Renal cortex interstitium (tissue), 11 donors: ENCODE measurements at regions not wholly inside any gene's neighbourhood (a gene's known extent, or its start where the extent isn't known, plus 50 kb on each side); places are given as distances from the start of the nearest gene placed in this dataset.

Source experiments
- DNase-seq, 11 donors: peaks; one replicate each; pipeline ENCODE4 v3.0.0-alpha.2; 2013; ENCODE audit warnings: low read depth in 9 of 11, low spot score in 4 of 11; ENCODE audit errors: extremely low read depth in 1 of 11

DNA sequence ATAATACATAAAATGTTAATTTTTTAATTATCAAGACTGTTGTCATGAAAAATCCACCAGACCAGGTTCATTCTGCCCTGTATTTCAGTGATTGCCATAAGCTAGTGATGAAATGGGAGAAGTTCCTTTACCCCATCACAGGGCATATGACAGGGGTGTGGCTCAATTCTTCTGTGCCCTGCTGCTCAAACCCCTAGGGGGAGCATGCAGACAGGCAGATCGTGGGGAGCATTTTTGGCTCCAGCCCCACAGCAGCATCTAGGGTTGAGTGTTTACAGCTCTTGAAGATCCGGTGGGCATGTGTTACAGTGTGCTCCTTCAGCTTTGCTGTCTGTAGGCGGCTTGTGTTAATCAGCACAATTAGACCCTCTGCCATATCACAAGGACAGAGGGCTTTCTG is 700.7 kb downstream of the PCDH18 start:
- DNase-seq: no peak

DNA sequence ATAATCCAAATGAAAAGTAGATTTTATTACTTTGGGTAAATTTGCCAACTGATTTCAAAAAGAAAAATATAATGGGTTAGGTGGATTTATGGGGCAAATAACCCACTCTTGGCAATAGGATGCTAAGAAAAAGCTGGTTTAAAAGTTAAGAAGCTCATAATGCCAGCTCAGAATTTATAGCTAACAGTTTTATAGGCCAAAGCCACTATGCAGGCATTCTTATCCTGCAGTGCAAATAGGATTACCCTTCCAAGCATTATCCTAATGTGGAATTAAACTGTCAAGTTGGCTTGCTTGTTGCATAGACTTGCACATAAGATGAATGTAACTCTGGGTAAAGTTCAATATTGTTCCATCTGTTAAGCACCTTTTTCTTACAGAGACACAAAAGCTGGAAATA is 703.0 kb downstream of the PCDH18 start:
- DNase-seq: no peak

DNA sequence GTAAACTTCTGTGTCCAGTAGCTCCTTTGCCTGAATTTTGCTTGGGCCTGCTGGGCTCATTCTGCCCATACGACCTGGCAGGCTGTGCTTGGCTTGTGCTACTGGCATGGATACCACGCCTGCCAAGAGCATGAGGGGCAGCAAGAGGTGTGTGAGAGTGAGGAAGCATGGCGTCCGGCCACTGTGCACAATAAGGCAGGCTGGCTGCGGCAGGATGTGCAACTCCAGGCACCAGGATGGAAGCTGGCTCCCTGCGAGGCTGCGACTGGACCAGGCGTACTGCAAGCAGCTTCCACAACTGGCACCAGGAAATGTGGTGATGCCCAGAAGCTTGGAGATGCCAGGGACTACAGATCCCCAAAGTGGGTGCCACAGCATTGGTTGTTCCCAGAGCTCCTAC is 709.3 kb downstream of the PCDH18 start:
- no peak for DNase-seq

DNA sequence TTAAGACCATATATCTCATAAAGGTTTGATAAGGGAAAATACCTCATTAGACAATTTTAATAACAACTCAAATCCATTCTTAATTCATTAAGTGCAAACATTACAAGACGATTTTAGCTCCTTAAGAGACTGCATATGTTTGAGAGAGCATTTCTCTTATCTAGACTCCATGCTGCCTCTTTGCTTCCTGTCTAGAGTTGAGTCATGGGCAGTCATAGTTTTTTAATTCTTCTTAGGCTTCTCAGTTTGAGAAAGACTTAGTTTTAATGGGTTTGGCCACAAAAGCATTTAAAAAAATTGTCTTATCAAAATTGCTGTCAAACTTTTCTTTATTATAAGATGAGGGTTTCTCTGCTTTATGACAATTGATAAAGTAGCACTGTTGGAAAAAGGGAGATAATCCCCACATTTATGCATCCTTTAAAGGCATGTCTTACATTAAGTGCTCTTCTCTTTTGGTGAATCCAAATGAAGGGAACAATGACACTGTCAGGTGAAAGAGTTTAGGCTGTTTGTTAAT is 713.4 kb downstream of the PCDH18 start:
- DNase-seq: no peak

DNA sequence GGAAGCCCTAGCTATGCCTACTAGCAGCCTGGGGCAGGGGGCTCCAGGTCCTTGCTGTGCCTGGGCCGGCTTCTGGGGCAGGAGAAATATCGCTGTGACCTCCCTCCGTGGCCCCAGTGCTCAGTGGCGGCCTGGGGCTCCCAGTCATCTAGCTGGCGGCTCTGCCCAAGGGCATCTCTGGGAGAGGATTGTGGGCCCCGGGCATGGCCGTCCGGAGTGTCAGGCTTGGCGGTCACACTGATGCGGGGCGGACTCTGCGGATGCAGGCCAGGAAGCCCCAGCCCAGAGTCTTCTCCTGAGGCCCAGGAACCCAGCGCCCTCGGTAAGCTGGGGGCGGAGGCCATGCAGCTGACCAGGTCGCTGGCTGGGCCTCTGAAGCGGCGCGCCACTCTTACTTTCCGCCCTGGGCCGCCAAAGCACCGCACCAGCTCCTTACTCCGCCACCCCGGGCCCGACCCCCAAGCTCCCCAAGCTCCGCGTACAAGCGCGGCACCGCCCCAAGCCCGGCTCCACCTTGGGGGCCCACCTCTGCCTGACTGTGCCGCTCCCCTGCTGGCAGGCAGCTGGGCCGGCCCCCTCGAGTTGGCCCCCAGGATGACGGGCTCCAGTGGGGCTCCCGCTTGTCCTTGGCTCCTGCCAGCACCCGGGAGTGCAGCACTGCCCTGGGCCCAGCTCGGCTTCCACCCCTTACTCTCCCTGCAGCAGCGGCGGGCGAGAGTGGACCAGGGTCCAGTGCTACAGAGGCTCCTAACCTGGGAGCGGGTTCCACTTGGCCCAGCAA is 720.0 kb downstream of the PCDH18 start:
- DNase-seq: no peak

DNA sequence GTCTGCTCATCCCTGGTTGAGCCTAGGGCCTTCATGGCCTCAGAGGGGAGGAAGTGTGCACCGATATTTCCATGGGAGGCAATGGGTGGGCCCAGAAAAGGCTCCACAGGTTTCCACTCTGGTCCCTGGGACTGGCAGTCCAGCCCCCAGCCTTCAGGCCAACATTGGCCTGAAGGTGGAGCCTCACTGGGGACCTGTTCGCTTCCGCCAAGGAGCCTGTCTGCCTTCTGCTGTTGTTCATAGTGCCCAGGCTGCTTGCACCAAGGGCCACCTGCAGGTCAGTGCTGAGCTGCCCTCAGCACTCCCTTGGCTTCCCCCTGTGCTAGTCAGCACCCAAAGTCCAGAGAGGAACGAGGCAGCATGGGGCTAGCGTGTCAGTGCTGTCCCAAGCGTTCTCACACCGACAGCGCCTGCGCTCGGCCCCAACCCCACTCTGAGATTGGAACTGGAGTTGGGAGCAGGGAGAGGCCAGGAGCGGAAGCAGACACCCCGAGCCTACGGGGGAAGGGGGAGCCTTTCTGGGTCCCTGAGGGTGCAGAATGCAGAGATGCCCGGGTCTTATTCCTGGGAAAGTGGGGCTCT is 720.7 kb downstream of the PCDH18 start:
- no peak for DNase-seq

DNA sequence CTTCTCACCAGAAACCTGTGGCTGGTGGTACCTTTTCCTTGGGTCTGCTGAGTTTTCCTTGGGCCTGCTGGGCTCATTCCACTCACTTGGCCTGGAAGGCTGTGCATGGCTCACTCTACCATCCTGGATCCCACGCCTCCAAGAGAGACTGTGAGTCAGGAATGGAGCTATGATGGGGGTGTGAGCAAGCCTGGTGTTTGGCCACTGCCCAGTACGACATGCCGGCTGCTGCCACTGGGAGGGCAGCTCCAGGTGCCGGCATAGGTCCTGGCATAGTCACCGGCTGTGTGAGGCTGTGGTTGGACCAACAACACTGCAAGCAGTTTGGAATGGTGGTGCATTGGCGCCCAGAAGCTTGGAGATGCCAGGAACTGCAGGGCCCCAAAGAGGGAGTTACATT is 721.7 kb downstream of the PCDH18 start:
- DNase-seq: no peak

DNA sequence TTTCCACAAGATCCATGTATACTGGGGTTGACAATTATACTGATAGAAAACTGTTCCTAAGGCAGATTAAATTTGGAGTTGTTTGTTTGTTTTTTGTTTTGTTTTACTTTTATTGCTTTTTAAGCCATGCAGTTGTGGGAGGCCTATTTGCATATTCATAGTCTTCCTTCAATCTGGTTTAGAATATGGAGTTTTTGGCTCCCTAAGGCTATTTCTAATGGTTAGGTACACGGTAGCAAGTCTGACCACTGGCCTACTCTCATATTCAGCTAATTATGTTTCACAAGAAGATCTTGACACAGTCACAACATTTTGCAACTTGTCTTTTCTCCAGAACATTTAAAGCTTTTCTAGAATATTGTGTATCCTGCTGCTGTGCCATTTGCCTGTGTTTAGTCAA is 725.5 kb downstream of the PCDH18 start:
- DNase-seq: no peak

DNA sequence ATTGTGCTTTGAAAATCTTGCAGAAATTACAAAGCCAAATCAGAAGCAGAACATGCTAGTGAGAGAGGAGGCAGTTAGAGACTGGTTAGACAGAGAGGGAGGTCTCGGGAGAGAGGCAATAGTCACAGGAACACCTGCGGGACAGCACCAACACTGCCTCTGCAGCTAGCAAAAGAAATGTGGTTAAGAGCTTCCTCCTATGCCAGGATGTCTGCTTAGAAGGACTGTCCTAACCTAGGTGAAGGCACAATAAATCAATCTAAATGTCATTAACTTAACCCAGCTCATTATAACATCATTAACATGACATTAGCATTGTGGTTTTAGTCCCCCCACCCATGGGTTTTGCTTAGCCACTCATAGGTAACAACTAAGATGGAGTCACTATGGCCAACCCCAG is 726.7 kb downstream of the PCDH18 start:
- no peak for DNase-seq

DNA sequence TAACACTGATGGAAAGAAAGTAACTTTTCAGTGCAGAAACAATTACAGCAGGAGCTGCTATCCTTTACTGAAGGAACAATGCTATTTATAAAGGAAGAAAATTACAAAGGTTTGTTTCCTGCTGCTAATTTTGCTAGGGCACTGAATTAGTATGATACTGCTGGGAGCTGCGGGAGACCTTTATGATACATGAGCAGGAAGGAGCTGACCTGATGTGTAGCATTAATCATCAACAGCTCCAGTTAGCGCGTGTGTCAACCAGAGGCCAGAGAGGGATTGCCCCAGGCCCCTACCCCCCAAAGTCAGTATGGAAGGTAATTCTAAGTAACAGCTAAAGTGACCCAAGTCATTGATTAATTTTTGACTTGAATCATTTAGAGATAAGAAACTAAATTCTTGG is 728.9 kb downstream of the PCDH18 start:
- no peak for DNase-seq

DNA sequence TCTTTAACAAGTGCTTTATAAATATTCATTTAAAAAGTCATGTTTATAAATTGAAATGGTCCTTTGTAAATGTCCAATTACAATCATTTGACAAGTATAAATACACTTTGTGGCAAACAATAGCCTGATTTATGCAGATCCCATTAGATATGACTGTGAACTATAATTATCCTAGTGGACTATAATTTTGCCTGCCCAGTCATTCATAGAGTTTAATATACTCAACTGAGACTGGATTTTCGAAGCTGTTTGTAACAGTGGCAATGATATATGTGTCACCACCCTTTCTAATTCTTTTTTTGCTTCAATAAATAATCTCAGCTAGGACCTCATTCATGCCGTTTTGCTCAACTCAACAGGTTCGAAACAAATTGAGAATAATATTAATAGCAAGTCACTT is 732.0 kb downstream of the PCDH18 start:
- no peak for DNase-seq

DNA sequence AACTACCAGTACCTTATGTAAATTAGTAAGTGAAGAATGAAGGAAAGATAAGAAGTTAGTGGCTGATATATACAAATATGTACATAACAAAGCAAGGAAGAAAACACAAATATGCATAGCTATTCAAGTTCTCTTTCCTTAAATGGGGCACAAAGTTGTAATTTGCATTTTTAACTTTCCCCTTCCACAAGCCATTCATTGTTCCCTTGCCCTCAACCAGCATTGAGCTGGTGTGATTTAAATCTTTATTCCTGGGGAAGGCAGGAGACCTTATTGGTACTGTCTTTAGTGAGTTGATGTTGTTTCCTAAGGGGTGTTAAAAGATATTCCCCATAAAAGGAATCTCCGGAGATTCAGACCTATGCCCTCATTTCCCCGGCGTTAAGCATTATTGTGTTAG is 735.3 kb downstream of the PCDH18 start:
- DNase-seq: no peak

DNA sequence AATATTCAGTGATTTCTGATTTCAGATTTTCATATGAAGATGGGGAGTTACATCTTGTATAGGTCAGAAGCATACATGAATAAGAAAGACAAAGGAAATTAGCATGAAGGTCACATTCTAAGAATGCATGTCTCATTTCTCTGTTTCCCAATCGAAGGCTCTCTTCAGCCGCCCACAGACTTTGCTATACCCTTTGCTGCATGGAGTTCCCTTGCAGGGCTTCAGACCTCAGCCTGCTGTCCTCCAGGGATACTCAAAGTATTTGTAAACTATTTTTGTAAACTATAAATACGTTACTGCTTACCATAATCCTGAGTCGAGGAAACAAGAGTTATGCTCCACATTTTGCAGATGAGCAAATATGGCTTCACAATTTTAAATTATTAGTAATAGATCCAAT is 738.4 kb downstream of the PCDH18 start:
- no peak for DNase-seq

DNA sequence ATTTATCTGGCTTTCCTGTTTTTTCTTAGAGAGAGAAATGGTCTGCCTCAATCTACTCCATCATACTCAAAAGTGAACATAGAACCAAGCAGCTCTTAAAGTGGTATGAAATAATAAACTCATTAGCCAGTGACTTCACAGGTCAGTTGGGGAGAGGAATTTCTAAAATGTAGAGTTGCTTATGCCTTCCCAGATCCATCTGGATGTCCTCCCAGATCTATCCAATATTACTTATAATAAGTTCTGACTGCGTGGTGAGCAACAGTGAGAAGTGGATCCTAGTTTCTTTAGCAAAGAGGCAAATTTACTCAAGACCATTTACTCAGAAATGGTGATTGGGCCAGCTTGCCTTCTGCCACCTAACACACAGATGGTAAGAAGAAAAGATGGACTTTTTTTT is 748.0 kb downstream of the PCDH18 start:
- DNase-seq: no peak

DNA sequence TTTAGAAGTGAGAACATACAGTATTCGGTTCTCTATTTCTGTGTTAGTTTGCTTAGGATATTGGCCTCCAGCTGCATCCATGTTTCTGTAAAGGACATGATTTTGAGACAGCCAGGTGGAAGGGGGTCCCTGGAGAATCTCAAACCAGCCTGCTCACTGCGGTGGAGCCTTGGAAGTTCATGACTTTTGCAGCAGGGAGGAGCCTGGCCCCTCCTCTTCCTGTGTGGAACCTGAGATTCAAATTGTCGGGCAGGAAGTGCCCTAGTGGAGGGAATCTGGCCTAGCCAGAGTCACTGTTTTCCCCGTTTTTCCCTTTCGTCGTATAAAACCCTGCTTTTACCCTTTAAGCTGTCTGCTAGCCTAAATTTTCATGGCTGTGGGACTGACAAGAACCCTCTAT is 762.6 kb downstream of the PCDH18 start:
- no peak for DNase-seq

DNA sequence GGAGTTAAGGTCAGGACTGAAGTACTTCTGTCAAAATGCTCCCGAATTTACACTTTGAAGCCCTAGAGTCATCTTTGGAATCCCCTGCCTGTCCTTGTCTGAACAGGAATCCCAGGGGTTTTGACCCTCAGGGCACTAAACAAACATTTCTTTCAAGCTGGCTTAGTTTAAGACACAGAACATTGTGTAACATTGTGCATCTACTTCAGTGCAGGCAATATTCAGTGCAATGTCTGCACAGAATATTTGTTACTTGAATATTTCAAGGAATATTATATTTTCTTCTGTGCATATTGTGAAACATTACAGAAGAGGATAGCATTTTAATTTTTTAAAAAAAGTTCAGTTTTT is 763.4 kb downstream of the PCDH18 start:
- DNase-seq: no peak

DNA sequence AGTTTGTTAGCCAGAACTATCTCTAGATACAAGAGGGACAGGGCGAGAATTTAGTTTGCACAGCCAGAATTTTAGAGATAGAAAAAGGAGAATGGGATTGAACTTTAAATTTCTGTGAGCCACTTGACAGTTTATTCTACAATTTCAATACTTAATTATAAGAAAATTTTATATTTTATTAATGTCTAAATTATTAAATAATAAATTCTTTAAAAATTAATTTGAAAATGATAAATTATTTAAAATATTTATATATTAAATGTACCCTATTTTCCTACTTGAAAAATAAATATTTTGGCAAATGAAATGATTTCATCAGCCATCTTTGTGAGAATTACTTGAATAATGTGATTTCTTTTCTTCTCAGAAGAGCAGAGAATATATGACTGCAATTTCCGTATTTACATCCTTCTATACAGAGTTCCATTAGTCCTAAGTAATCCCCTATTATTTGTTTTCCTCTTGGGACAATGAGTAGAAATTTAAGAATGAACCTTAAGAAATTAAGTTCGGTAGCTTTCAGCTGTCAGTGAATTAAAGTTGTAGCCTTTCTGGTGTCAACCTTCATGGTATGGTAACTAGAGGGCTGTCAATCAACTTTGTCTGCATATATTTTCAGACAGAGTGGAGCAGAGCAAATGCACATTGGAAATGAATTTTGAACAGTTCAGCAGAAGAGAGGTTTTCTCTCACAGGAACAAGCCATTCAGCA is 763.9 kb downstream of the PCDH18 start:
- DNase-seq: no peak

DNA sequence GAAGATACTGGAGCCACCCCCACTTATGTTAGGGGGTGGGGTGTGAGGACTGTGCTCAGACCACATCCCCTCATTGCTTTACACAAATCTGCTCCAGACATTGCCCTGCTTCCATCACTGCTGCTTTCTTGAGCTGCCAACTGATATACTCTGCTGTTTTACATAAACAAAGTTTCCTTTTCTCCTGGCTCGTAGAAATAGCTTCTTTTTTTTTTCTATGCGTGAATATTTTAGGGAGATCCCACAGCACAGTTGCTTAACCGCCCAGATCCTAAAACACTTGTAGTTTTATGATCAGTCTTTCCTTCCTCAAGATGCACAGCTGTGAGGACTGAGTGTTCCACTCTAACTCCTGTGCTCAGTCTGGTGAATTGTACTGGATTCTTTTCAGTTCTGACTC is 768.4 kb downstream of the PCDH18 start:
- no peak for DNase-seq

DNA sequence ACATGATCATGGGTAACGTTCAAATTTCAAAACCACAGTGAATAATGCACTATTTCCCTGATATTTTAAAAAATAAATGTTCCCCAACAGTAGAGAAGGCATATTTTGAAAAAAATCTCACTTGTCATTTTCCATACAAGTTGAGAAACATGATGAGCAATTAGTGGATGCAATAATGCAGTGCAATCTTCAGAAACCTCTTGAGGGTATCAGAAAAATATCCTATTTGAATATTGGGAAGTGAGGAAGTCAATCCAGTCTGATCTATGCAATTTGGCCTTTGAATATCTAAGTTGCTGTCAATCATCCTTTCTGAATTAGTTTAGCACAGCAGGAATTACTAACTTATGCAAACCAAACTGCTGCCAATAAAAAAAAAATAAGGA is 776.8 kb downstream of the PCDH18 start:
- DNase-seq: no peak

DNA sequence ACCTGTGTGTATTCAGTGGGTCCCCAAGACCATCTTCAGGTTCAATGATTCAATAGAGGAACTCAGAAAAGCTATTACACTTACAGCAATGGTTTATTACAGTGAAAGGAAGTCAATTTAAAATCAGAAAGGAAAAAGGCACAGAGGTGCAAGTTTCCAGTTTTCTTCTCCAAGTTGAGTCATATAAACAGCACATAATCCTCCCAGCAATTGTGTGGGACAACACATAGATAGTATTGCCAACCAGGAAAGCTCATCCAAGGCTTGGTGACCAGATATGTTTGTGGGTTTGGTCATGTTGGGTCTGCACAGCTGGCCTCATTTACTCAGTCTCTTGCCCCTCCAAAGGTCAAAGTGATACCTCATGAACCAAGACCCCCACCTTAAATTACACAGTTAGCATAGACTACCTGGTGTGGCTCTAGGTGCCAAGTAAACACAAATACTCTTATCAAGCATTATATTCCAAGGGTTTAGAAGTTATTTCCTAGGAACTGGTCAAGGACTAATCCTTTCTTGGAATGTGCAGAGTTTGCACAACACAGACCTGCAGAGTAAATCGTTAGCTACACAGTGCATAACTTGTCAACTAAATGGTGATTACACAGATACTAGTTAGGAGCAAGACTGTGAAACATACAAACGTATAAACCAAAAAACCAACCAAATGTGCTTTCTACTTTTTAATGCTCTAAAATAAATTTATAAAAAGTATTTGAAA is 777.3 kb downstream of the PCDH18 start:
- DNase-seq: no peak
